OCI-LY1 (cell line): ENCODE measurements at regions not wholly inside any gene's neighbourhood (a gene's known extent, or its start where the extent isn't known, plus 50 kb on each side); places are given as distances from the start of the nearest gene placed in this dataset.

Experiments
- H2AFZ ChIP-seq: fragments of 200-600 bp; sonication (generic), shearing (Covaris generic); 2 replicates; pipeline ENCODE4 v1.6.0; 2014; ENCODE audit warnings: antibody characterized with exemption, mild to moderate bottlenecking, low read length
- H3F3A ChIP-seq: fragments of 200-600 bp; sonication (generic), shearing (Covaris generic); 2 replicates; pipeline ENCODE4 v1.6.0; 2014; ENCODE audit warnings: mild to moderate bottlenecking, antibody characterized with exemption, low read length, moderate library complexity; ENCODE audit not compliant: insufficient read depth
- H3K27ac ChIP-seq: fragments of 200-600 bp; sonication (generic); 2 replicates; pipeline ENCODE4 v1.5.1; 2014; ENCODE audit warnings: low read length, mixed run types, mild to moderate bottlenecking, low read depth; ENCODE audit not compliant: poor library complexity, severe bottlenecking
- H3K27me3 ChIP-seq: fragments of 200-600 bp; sonication (generic); 2 replicates; pipeline ENCODE4 v1.6.0; 2014; ENCODE audit warnings: antibody characterized with exemption, mild to moderate bottlenecking, low read length, moderate library complexity; ENCODE audit not compliant: insufficient read depth
- H3K36me3 ChIP-seq: fragments of 200-600 bp; sonication (generic); 2 replicates; pipeline ENCODE4 v1.6.1; 2014; ENCODE audit warnings: mild to moderate bottlenecking, antibody characterized with exemption, low read length, moderate library complexity, mixed read lengths; ENCODE audit not compliant: insufficient read depth
- H3K4me1 ChIP-seq: fragments of 200-600 bp; sonication (generic); 2 replicates; pipeline ENCODE4 v1.5.1; 2014; ENCODE audit warnings: mild to moderate bottlenecking, low read length, moderate library complexity; ENCODE audit not compliant: insufficient read depth, severe bottlenecking
- H3K4me2 ChIP-seq: fragments of 200-600 bp; sonication (generic), shearing (Covaris generic); 2 replicates; pipeline ENCODE4 v1.6.1; 2014; ENCODE audit warnings: low read length
- H3K4me3 ChIP-seq: fragments of 200-600 bp; sonication (generic); 2 replicates; pipeline ENCODE4 v1.5.1; 2014; ENCODE audit warnings: low read length, low read depth, mild to moderate bottlenecking, mixed read lengths; ENCODE audit not compliant: poor library complexity, severe bottlenecking
- H3K79me2 ChIP-seq: fragments of 200-600 bp; shearing (Covaris generic); 2 replicates; pipeline ENCODE4 v1.6.1; 2016; ENCODE audit warnings: mixed run types, low read length, mixed read lengths; ENCODE audit not compliant: insufficient read depth
- H3K9ac ChIP-seq: fragments of 200-600 bp; sonication (generic), shearing (Covaris generic); 2 replicates; pipeline ENCODE4 v1.6.1; 2014; ENCODE audit warnings: mild to moderate bottlenecking, low read length, mixed read lengths
- H3K9me2 ChIP-seq: fragments of 200-600 bp; sonication (generic), shearing (Covaris generic); 2 replicates; pipeline ENCODE4 v1.6.1; 2014; ENCODE audit warnings: low read depth, mild to moderate bottlenecking, low read length, mixed read lengths
- H3K9me3 ChIP-seq: fragments of 200-600 bp; shearing (Covaris generic); 2 replicates; pipeline ENCODE4 v1.6.1; 2014; ENCODE audit warnings: low read length, mixed read lengths
- H4K20me1 ChIP-seq: fragments of 200-600 bp; sonication (generic), shearing (Covaris generic); 2 replicates; pipeline ENCODE4 v1.6.0; 2016; ENCODE audit warnings: mild to moderate bottlenecking, low read length; ENCODE audit not compliant: insufficient read depth
- CTCF ChIP-seq: fragments of 200-600 bp; sonication (generic), shearing (Covaris generic); IDR thresholded peaks from 2 replicates; pipeline ENCODE4 v1.5.1; 2017; ENCODE audit warnings: mild to moderate bottlenecking, antibody characterized with exemption, low read length, moderate library complexity, mixed read lengths
- EZH2 ChIP-seq: fragments of 200-600 bp; sonication (generic), shearing (Covaris generic); IDR thresholded peaks from 2 replicates; pipeline ENCODE4 v1.8.0; 2017; ENCODE audit warnings: borderline replicate concordance, mixed run types, mild to moderate bottlenecking, antibody characterized with exemption, low read length, moderate library complexity, mixed read lengths

GRCh38 chr18:42533009-42533575 is 578.1 kb downstream of the PIK3C3 start:
- Histone ChIP-seq H3K27ac (no peak overlapping the region), H3K9me3 (no peaks in the 10 kb centered on the region), H3K9ac (no peak overlapping the region), H4K20me1 (no peaks in the 10 kb centered on the region), H3K4me1 (no peaks in the 10 kb centered on the region), H3F3A (no peaks in the 10 kb centered on the region), H3K36me3 (no peaks in the 10 kb centered on the region), H3K79me2 (no peaks in the 10 kb centered on the region), H2AFZ (no peak overlapping the region), H3K4me2 (no peak overlapping the region), H3K4me3 (no peak overlapping the region), H3K27me3 (no peaks in the 10 kb centered on the region), H3K9me2 (no peaks in the 10 kb centered on the region)
- TF ChIP-seq CTCF (no peak), EZH2 (no peak)

DNA sequence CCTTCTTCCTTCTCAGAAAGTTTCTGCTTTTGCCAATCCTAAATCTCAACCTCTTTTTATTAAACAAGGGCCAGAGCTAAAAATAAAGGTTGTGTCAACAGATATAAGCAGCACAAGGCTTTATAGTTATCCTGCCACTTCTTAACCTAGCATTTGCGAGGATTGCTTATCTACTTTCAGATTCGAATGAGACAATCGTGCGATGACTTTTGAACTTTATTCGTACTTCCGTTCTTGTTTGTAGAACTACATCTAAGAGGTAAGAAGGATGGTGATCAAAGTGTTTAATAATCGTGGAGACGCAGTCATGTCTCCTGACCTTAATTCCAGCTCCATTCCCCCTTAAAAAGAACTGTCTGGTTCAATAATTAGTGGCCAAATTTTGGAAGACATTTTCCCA is 578.6 kb downstream of the PIK3C3 start:
- TF ChIP-seq CTCF (no peak), EZH2 (no peak)
- Histone ChIP-seq H3K27me3 (no peaks in the 10 kb centered on the region), H3K9me3 (no peaks in the 10 kb centered on the region), H3K9ac (no peak overlapping the region), H3K36me3 (no peaks in the 10 kb centered on the region), H4K20me1 (no peaks in the 10 kb centered on the region), H3F3A (no peaks in the 10 kb centered on the region), H3K27ac (no peak overlapping the region), H3K9me2 (no peaks in the 10 kb centered on the region), H3K4me2 (no peak overlapping the region), H3K4me1 (no peaks in the 10 kb centered on the region), H2AFZ (no peak overlapping the region), H3K4me3 (no peak overlapping the region), H3K79me2 (no peaks in the 10 kb centered on the region)

DNA sequence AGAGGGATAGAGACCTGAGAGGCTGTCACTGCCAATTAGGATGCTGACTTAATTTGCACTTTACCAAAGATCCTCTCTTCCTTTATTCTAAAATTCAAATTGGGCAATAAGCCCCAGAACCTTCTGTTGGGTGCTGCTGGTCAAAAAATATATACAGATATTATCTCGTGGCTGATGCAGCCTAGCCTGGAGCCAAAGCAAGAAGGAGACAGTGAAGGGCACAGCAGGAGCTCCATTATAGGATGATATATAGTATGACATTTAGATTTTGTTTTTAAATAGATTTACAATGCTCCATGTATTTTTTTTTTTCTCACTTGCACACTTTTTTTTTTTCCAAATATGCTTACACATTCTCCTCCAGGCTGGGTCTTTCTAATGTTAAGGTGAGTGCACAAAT is 579.3 kb downstream of the PIK3C3 start:
- Histone ChIP-seq H3K4me2 (no peak overlapping the region), H3K9me2 (no peaks in the 10 kb centered on the region), H3K4me1 (no peaks in the 10 kb centered on the region), H3K79me2 (no peaks in the 10 kb centered on the region), H2AFZ (no peak overlapping the region), H3F3A (no peaks in the 10 kb centered on the region), H3K9me3 (no peaks in the 10 kb centered on the region), H3K27ac (no peak overlapping the region), H4K20me1 (no peaks in the 10 kb centered on the region), H3K27me3 (no peaks in the 10 kb centered on the region), H3K9ac (no peak overlapping the region), H3K36me3 (no peaks in the 10 kb centered on the region), H3K4me3 (no peak overlapping the region)
- TF ChIP-seq CTCF: no peak
- no peak for TF ChIP-seq EZH2
